Fibroblast of peridontal ligament (primary cell): ENCODE measurements at regions not wholly inside any gene's neighbourhood (a gene's known extent, or its start where the extent isn't known, plus 50 kb on each side); places are given as distances from the start of the nearest gene placed in this dataset.

ENCODE experiments used
- DNase-seq: peaks from one replicate; pipeline ENCODE4 v3.0.0-alpha.2; 2010; ENCODE audit errors: extremely low read depth

DNA sequence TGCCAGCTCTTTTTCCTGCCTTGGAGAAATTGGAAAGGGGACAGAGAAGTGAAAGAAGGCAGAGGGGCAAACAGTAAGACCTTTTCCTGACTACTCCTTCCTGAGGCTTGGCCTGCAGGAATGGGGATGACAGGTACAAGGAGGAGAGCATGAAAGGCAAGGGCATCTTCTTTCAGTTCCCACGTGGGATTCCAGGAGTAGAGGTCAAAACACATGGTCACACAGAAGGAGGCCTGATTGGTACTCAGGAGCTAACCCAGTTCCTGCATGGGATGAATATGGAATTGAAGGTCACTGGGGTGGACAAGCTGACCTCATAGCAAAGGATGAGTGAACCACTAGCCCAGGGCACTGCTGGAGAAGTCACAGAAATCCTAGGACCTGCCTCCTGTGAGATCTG, 112.5 kb upstream of the ZNF366 start:
- DNase-seq: no peak

- DNase-seq: no peak
Measured at GRCh38 chr5:72619251-72619650, 112.0 kb upstream of the ZNF366 start.

DNA sequence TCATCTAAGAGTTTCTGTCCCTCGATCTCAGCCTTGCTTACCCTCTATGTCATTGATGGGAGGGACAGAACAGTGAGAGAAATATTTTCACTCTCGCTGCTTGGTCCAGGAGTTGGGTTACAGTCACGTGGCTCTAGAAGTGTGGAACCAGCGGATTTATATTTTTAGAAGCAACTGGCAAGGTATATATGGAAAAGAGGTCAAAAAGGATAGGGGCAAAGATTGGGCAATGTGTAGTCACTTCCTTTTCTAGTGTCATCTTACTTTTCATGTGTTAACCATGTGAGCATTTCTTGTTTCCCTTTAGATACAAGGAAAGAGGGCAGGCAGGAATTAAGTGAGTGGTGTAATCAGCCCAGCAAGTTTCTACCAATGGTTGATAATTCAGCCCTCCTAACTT, 111.5 kb upstream of the ZNF366 start:
- peak; percentile 50 for DNase-seq

DNA sequence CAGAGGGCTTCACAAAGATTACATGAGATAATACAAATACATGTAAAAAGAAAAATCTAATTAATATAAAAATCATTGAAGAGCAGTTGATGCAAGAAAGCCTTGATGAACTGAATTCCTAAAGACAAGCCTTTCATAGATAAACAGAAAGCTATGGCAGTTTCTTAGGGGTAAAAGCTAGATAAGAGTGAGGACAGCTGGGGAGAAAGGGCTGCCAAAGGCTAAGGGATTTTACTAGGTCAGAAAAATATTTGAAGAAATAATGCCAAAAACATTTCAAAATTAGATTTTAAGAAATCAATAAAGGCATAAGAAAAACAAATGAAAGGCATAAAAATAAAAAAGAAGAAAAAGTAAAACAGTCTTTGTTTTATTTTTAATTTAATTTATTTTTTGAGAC, 107.9 kb upstream of the ZNF366 start:
- DNase-seq: no peak

GRCh38 chr5:72613515-72613914, 106.3 kb upstream of the ZNF366 start:
- no peak for DNase-seq

GRCh38 chr5:72612810-72613209, 105.6 kb upstream of the ZNF366 start:
- DNase-seq: peak; percentile 54

DNA sequence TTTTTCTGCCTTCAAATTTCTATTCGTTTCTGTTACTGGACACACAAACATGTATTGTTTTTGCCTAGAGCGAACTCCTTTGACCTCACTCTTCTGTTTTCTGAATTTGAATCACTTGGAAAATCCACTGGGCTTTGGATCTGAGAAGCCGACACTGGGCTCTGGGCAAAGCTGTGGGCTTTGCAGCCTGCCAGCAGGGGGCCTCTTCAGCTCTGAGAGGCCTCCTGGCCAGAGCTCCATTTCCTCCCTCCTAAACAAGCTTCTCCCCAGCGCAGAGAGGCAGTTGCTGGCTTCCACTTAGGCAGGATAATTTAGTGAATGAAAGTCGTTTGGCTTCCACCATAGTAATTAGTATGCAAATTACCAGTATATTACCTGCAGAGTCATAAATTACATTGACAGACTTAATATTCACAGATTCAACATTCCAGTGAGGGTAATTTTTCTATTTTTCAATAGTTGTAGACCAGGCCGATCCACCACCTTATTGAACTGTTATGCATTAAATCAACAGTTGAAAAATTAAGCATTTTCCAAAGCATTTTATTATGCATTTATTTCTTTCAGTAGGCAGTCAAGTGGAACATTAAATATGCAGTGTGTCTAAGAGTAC, 104.0 kb upstream of the ZNF366 start:
- DNase-seq: peak; percentile 84

- DNase-seq: no peak
Measured at GRCh38 chr5:72608926-72609325, 101.7 kb upstream of the ZNF366 start.

GRCh38 chr5:72608297-72608696, 101.1 kb upstream of the ZNF366 start:
- DNase-seq: peak; percentile 84

GRCh38 chr5:72607381-72607780, 100.2 kb upstream of the ZNF366 start:
- no peak for DNase-seq

GRCh38 chr5:72606525-72606924, 99.3 kb upstream of the ZNF366 start:
- DNase-seq: no peak

DNA sequence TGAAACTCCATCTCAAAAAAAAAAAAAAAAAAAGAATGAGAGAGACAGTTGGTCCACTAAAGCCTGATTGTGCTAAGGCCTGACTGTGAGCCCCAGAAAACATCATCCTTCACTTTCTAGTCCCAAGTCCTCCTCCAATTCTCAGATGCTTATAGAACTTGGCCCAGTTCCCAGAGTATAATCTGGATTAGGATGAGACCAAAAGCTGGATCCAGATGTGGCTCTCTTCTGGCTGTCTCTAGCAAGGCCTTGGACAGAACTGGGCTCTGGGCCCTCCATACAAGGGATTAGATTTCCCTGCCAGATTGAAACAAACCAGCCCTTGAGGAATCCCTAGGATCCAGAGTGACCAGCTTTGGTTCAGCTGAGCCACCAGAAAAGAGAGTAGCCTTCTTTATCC, 98.4 kb upstream of the ZNF366 start:
- DNase-seq: no peak

DNA sequence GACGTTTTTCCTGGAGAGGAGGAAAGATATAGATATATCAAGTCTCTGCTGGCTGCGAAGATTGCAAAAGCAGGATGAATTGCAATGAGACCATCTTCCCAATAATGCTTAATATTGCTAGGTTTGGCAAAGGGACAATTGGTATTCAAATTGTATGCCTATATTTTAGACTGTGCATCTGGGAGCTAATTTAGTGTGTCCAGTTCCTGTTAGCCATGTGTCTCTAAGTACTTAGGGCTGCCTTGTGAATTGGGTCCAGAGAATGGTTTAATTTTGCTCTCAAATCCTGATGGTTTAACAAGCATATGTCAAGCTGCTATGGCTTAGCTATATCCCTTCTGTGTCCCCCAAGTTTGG, 97.6 kb upstream of the ZNF366 start:
- DNase-seq: no peak

GRCh38 chr5:72604111-72604797, 97.0 kb upstream of the ZNF366 start:
- DNase-seq: no peak

DNA sequence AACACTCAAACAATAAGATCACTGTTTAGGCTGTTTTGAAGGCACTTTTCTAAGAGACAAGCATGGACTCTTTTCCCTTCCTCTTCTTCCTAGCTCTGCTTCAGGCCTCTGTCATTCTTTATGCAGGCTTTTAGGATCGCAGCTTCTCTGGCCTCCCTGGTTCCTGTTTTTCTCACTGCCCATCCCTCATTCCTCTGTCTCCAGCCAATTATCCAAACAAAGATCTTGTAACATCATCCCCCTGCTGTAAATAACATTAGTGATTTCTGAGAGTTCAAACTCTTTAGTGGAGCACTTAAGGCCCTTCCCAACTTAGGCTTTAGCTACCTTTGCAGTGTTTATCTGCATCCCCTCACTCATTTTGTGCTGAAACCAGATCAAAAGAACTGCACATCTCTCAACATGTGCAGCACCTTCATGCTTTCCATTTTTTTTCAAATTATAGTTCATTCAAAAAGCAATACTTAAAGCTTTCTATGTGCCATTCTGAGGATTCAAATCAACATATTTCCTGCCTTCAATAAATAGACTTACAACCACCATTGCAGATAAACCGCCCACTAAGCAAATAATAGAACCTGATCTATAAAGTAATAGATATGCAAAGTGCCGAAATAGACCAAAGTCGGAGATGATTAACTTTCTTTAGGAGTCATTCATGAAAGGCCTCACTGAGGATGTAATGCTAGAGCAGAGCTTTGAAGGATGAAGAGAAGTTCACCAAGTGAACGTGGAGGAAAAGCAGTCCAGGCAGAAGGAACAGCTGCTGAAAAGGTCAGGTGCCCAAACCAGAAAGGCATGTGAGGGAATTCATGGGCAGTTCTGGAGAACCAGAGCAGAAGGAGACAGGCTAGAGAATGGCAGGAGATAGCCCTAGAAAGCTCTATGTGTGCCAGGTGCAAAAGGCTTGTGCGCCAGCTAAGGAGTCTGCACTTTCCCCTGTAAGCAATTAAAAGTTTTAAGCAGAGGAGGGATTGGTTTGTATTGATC, 95.8 kb upstream of the ZNF366 start:
- DNase-seq: no peak

DNA sequence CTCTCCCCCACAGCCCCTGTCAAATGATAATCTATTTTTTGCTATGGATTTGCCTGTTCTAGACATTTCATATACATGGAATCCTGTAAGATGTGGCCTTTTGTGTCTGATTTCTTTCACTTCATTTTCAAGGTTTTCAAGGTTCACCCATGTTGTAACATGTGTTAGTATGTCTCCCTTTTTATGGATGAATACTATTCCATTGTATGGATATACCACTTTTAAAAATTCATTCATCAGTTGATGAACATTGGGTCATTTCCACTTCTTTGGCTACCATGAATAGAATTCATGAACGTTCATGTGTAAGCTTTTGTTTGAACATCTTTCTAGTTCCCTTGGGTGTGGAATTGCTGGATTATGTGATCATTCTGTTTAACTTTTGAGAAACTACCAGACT, 94.7 kb upstream of the ZNF366 start:
- DNase-seq: peak; percentile 34

DNA sequence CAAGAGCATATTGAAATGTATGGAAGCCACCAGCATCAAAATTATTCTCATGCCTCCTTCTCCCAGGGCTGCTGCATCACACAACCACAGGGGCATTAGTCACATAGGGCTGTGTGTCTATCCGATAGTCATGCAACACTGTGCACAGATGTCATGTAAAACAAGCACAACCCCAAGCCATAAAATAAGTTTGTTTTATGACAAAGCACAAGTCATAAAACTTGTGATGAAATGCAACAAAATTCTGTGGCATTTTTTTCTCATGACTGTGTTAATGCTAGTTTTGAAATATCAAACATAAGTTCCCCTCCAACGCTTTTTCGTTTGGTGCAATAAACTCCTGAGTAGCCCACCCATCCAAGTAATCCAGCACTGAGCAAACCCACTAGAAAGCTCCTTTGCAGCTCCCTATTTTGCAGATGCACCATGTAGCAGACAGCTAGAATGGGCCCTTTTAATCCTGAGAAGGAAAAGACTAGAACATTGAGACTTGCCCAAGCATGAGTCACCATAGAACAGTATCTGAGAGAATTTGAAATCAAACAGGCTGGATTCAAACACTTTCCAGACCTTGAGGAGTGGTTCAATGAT, 93.3 kb upstream of the ZNF366 start:
- peak; percentile 88 for DNase-seq

DNA sequence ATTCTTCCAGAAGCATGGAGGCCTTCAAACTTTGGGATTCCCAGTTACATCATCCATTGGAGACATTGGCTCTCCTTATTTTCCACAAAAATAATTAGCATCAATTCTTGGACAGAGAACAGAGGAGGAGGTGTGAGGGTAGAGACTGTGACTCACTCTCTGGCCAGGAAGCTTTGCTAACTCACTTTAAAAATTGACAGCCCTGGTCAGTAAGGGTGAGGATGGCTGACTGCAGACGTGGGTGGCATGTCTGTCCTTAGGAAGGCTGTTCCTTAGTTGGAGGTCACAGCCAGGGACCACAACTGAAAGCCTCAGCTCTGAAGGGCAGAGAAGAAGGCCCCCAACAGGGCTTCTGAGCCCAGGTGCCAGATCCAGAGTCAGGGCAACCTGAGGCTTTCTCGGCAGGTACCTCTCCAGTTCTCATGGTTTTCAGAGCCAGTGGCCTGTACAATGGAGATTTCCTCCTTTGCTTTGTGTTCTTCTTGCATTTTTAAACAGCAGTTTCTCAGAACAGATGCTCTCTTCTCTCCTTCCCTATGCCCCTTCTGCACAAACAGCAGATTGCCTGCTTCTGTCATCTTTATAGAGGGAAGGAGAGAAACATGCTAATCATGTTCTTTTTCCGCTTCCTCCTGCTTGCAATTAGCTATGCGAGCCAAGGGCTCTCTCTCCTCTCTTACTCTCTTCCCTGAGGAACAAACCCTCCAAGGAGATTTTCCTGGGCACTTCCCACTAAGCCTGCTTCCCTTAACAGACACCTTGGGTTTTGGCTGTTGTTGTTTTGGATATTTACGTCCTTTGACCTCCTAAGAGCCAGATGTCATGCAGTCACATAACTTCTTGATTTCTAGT, 92.5 kb upstream of the ZNF366 start:
- peak; percentile 54 for DNase-seq

GRCh38 chr5:72599065-72599433, 91.8 kb upstream of the ZNF366 start:
- no peak for DNase-seq

DNA sequence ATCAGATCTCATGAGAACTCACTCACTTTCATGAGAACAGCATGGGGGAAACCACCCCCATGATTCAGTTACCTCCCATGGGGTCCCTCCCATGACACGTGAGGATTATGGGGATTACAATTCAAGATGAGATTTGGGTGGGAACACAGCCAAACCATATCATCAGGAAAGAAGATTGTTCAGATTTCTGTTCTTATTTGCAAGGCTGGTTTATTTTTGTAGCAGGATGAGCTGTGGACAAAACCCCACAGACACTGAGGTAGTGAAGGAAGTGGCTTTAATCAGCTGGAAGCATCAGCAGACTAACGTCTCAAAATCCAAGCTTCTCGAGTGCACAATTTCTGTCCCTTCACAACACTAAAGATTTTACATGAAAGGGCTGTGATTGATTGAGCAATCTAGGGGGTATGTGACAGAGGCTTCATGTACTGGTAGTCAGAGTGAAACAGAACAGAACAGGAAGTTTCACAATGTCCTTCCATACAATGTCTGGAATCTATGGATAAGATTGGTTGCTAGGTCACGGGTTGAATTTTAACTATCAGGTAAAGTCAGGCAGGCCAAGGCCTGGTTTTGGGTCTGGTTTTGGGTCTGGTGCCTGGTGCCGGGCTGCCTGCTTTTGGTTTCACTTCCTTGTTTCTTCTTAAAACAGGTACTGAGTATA, 91.3 kb upstream of the ZNF366 start:
- peak; percentile 72 for DNase-seq

GRCh38 chr5:72597456-72597948, 90.3 kb upstream of the ZNF366 start:
- DNase-seq: peak; percentile 91
